LHCN-M2 (cell line): ENCODE measurements at regions not wholly inside any gene's neighbourhood (a gene's known extent, or its start where the extent isn't known, plus 50 kb on each side); places are given as distances from the start of the nearest gene placed in this dataset.
"Not testable (repeated sequence)": the region's sequence is repeated elsewhere in the genome, so short reads cannot be mapped to it uniquely, and the experiment has no call there.

Experiments used
- DNase-seq: peaks from one replicate; pipeline ENCODE4 v3.0.0-alpha.2; 2012; ENCODE audit warnings: low read depth

DNA sequence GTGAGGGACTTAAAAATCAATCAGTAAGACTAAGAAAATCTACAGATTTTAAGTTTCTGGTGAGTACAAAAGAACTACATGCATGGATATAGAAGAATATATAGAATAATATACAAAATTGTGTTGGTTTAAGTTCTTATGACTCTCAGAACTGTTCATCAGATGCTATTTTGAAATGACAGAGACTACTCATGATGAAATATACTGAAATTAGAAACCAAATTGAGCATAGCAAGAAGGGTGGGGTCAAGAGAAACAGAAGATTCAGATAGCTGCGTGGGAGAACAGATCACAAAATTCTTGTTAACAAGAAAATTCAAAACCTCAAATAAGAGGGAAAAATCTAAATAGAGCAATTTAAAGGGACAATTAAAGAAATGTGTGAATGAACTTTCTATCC is 2125.3 kb upstream of the RAG2 start:
- DNase-seq = no peak

DNA sequence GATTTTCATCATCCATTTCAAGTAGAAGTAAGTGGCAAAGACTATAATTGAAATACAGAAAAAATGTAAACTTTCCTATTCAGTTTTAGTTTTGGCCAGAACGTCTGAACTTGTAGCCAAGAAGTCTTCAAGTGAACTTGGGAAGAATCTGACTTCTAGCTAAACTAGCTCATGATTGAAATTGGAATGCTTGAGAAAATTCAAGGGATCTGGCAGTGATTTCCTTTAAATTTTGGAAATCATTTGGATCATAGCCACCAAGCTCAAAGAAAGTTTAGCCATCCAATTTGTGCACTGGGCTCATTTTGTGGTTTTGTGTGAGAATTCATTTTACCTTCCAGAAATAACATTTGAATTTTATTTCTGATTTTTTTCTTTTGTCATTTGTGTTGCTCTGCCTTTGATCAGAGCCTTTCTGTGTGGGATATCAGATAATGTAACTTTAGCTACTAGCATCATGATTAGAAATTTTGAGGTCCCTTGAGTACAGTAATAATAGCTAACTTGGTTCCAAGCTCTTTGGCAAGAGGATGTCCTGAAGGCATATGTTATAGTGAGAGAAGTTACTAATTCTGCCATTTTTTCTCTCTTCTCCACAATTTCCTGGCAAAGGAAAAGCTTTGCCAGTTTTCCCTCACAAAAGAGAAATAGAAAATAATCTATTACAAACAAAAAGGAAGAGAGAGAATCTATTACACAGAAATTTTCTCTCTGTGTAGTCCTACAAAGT is 2123.7 kb upstream of the RAG2 start:
- no peak for DNase-seq

DNA sequence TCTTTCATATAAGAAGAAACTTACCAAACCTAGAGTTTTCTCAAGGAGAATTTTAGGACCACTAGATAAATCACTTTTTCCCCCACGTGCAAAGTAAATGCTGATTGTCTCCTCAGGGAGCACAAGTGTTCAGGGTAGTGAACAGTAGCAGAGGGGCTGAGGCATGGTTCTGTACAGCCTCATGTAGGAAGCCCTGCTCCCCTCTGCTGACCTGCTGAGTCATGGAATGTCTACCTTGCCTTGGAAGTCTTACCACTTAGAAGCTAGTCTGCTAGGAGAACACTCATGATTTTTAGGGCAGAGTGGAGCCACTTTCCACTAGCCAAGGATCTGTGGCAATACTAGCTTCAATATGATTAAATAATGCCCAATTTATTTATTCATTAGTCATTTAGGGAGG is 2120.6 kb upstream of the RAG2 start:
- no peak for DNase-seq

DNA sequence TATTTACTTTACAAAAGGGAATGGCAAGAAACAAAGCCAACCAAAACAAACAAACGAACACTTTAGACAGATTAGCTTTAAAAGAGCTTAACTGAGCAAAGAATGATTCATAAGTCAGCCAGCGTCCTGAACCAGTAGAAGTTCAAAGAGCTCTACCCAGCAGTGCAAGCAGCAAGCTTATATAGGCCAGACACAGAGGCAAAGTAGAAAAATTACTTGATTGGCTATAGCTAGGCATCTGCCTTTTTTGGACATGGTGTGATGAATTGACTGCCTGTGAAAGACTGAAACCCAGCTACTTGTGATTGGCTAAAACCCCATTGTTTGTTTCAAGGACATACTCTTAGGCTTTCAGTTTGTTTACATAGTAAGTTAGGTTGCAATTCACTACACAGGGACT is 2120.0 kb upstream of the RAG2 start:
- DNase-seq = peak; percentile 17

DNA sequence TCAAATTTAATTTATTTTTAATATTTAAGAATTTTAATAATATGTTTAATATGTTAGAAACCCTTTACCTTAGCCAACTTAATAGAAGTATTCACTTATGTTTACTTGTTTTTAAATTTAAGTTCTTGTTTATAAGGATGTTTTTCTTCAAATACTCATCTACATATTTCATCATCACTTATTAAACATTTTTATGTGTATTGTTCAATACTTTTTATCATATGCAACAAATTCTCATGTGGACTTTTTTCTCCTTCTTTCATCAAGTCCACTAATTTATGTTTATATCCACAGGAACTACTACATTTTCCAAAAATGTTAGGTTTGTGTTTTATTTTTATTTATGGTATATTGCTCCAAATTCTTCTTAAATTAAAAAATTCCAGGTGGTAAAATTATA is 2113.1 kb upstream of the RAG2 start:
- no peak for DNase-seq

DNA sequence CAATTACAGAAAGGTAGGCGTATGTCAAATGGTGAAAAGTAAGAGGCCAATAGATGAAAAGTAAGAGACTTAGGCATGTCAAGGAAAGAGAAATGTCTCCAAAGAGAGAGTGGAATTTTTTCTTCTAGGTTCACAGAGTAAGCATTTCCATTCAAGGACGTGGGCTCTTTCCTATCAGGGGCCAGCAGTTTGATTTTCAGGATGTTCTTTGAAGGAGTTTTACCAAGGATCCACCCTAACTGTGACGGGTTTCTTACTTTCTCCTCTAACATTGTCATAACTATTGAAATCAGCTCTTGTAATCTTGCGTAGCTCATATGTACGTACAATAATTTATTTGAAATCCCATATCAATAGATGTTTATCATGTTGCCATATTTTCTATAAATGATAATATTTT is 2112.2 kb upstream of the RAG2 start:
- no peak for DNase-seq

DNA sequence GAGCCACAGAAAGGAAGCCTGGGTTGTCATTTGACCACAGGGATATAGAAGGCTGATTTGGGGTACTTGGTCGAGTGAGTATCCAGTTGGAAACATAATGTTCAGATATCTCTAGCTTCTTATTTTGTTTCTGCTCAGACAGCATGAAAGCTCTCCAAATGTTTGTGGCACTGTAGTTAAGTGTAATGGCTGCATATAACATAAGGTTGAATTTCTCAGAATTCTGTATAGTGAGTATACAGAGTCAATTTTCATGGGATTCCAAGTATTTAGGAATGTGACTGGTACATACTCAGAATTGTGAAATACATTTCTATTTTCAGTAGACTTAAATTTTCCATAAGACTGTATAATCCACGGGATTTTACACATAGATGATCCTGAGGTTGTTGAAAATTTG is 2102.1 kb upstream of the RAG2 start:
- no peak for DNase-seq

DNA sequence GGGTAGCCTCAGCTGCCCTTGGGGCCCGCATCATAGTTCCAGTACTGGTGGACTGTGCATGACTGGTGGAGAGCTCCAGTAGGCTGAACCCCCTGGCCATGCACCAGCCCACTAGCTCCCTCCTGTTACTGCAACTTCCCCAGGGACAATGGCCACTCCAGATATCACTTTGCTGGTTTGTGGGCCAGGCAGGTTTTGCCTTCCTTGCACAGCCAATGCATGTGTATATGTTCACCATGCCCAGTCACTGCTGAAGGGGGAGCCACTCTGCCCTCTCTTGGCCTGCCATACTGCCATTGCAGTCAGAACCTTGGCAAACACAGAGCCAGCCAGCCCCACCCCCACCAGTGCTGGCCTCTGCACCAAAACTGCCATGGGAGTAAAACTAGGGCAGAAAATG is 2095.3 kb upstream of the RAG2 start:
- DNase-seq = no peak

DNA sequence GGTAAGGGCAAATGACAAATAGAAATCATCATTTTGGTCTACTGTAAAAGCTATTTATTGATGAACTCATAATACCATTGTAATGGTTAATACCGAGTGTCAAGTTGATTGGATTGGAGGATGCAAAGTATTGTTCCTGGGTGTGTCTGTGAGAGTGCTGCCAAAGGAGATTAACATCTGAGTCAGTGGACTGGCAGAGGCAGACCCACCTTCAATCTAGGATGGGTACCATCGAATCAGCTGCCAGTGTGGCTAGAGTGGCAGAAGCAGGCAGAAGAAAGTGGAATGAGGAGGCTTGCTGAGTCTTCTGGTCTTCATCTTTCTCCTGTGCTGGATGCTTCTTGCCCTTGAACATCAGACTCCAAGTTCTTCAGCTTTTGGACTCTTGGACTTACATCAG is 2092.2 kb upstream of the RAG2 start:
- not testable (repeated sequence) for DNase-seq

DNA sequence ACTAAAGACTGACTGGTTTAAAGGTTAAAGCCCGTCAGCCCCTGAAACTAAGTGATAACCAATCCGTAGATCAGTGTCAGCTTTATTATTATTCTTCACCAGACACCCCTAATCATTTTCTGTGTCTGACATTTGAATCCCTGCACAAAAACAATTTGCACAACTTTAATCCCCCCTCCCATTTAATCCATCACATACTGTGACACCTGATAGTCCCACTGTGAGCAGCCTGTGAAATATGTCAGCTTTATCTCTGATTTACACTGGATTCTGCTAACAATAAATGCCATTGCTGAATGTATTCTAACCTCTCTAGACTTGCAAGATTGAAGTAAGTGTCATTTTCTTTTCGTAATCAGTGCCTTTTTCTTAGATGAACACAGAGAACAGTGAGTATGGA is 2089.0 kb upstream of the RAG2 start:
- no peak for DNase-seq

DNA sequence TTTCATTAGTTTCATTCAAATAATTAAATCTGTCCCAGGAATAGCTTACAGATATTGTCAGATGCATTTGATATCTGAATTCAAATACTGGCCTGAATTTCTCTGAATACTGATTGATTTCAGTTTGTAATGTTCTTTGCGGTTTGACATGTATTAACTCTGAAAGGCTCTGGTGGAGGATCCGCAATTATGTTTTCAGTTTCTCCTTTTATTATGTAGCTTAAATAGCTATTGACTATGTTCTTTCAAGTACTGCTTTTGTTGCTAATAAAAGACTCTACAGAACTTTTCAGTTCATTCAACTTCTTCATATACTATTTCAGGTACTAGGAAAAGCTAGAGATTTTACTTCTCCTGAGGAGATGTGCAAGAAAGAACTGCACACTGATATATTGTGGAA is 2085.4 kb upstream of the RAG2 start:
- DNase-seq = no peak

DNA sequence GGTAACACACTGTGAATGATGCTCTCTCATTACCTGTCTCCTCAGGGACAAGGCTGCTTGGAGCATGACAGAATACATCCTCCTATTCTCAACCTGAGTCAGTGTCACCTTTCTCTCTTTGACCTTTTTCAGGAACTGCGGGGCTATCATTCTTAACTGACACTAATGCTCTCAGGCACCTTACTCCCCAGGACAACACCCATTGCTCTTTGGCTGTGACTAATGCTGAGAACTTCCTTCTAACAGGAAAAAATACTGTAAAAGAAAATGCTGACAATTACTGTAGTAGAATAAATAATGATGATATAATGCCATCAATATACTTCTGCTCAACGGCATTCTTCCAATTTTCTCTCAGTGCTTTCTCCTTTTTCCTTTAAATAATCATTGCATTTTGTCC is 2082.7 kb upstream of the RAG2 start:
- DNase-seq = no peak

DNA sequence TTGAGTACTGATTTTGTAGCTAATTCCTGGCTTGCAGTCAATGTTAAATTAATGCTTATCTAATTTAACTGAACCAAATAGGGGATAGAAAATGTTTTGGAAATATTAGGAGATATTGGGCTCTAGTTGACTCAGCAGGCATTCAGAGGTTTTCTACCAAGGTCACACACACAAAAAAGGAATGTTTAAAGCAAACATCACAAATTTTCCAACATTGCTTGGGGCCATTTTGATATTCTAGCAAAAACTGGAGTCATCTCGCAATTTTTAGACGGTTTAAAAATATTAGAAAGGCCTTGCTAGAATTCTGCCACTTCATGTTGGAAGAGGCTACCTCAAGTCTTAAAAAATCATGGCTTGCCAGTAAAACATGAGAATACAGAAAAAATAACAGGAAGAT is 2082.1 kb upstream of the RAG2 start:
- DNase-seq = no peak

DNA sequence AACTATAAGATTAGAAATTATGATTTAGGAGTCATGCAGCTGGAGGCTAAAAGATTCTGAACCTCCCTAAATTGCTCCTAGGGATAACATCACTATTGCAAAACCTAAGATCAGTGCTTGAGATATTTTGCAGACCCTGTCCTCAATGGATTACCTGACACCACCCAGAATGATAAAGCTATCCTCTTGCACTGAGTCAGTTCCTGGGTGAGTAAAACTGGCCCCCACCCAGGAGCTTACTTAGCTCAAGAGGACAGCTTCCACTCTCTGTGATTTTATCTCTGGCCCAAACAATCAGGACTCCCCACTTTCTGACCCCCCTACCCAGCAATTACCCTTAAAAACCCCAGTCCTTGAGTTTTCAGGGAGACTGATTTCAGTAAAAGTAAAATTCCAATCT is 2074.4 kb upstream of the RAG2 start:
- no peak for DNase-seq

DNA sequence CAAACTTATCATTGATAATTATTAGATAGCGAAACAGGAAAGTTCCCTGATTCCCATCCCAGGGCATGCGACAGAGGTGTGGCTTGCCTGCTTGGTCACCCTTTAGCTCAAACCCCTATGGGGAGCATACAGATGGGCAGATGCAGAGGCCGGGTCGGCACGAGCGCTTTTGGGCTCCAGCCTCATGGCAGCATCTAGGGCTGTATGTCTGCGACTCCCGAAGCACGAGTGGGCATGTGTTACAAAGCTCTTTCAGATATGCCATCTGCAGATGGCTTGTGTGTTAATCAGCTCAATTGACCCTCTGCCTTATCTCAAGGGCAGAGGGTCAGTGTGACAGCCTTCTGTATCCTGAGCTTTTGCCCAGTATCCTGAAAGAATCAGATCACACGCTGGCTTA is 2069.3 kb upstream of the RAG2 start:
- DNase-seq = no peak

DNA sequence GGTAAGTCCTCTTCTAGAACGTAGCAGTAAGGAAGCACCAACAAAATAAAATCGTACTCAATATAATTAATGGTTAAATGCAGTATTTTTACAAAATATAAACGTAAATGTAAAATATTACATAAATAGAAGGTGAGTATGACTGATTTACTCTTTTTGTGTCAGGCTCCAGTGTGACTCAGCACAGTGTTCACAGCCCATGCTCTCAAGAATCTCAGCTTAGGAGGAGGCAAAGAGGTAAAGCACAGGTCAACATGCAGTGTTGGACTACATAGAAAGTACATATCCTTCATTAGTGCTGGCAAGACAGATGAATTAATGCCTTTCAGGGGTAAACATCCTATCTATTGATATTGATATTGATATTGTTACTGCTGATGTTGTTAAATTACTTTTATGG is 2050.6 kb upstream of the RAG2 start:
- DNase-seq = no peak

DNA sequence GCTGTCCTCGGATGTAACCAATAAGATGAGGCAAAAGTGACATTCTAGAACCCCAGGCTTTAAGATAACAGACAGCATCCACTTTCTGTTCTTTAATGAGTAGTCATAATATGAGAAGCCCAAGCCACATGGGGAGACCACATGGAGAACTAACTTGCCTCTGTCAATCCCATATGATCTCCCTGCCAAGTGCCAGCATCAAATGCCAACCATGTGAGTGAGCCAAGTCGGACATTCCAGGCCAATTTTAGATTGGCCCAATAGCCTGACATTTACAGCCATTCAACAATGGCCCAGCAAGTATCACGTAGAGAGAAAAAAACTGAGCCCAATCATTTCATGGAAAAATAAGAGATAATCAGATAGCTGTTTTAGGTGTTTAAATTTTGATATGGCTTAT is 2048.3 kb upstream of the RAG2 start:
- DNase-seq = no peak

DNA sequence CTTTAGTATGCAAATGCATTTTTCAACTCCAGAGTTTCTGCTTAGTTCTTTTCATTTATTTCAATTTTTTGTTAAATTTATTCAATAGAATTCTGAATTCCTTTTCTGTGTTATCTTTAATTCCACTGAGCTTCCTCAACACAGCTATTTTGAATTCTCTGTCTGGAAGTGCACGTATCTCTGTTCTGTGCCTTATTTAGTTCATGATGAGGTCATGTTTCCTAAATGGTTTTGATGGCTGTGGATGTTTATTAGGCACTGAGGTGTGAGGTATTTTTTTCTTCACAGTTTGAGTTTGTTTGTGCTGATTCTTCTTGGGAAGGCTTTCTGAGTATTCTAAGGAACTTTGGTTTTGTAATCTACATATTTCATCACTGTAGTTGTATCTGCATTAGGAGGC is 2042.8 kb upstream of the RAG2 start:
- DNase-seq = no peak

DNA sequence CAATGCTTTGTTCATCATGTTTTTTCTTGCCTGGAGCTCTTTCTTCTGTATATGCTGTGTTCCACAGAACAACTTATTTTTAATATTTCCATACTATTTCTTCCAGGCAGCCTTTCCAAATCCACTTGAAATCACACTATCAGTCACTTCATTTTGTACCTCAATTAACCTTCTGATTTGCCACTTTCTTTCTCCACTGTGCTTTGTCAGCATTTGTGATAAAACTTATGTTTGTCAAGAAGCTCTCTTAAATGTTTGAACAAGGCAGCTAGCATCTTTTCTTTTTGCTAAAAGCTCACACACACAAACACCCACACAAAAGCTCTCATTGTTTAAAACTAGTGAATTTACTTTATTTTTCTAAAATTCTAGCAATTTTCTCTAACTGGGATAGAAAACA is 2014.7 kb upstream of the RAG2 start:
- DNase-seq = no peak

DNA sequence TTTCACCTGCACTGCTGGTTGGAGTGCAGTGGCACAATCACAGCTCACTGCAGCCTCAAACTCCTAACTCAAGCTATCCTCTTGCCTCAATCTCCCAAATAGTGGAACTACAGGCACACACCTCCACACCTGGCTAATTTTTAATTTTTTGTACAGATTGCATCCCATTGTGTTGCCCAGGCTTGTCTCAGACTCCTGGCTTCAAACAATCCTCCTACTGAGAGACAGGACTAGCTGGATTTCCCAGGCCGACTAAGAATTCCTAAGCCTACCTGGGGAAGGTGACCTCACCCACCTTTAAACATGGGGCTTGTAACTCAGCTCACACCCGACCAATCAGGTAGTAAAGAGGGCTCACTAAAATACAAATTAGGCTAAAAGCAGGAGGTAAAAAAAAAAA is 2003.3 kb upstream of the RAG2 start:
- not testable (repeated sequence) for DNase-seq

DNA sequence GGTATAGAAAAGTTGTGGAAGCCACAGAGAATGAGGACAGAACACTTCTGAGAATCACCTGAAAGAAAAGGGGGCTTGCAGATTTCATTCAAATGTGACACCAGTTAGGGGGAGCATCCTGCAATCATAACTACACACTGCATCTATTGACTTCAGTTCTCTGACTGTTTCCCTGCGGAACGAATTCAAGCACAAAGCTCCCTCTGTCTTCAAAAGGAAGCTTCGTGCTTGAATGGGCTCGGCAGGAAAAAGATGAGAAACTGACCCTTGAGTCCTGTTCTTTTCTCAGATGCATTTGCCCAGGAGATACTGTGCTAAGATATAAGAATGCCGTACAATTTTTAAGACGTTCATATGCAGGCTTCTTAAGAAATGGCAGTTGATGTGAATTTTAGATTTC is 2000.4 kb upstream of the RAG2 start:
- DNase-seq = no peak

DNA sequence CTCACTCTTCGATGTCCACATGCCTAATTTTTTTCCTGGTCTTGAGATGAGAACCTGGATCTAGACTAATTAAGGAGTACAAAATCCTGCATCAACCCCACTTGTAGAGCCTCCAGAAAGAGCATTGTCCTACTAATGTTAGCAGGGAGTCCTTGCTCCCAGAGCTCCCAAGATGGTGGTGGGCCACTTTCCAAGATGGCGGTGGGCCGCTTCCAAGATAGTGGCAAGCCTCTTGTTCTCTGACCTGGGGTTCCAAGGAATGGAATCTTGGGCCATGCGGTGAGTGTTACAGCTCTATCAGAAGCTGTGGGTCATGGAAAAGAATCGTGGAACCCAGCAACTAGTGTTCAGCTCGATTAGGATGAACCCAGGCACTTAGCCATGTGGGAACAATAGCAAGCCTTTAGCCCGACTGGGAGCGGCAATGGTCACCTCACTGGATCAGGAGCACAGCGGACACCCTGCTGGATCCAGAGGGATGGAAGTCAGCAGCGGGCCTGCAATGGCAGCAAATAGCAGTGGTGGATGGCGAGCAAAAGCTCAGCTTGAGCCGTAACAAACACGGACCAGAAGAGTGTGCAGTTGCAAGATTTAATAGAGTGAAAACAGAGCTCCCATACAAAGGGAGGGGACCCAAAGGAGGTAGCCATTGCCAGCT is 1997.5 kb upstream of the RAG2 start:
- not testable (repeated sequence) for DNase-seq

DNA sequence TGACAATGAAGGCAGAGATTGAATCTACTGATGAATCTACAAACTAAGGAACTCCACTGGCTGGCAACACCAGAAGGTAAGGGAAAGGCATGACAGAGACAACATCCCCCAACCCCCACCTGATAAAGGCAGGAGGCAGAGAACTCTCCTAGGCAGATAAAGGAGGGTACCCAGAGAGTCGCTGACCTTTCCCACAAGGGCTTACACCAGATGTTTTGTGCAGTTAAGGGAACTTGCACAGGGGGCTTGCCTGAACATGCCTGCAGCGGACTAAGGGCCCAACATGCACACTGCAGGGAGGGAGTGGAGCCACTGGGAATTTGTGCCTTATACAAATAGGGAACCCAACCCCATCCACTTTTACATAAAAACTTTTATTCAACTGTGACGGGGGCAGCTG is 1996.9 kb upstream of the RAG2 start:
- no peak for DNase-seq

DNA sequence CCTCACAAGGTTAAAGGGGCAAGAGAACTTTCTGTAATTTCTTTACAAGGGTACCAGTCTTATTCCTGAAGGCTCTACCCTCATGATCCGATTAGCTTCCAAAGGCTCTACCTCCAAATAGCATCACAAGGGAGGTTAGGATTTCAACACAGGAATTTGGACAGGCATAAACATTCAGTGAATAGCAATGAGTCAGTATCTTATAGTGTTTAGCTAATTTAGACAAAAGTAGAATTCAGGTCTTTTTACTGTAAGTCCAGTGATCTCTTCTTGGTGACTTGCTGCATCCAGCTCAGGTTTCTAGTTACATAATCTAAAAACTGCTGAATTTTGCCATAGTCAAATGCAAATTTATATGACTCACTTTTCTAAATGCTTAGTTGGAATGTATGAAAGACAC is 1995.6 kb upstream of the RAG2 start:
- peak; percentile 49 for DNase-seq
